OCI-LY3 (cell line): ENCODE measurements at regions not wholly inside any gene's neighbourhood (a gene's known extent, or its start where the extent isn't known, plus 50 kb on each side); places are given as distances from the start of the nearest gene placed in this dataset.

Source experiments
- CTCF ChIP-seq: fragments of 200-600, 300-600 bp; sonication (generic); IDR thresholded peaks from 2 replicates; pipeline ENCODE4 v1.5.1; 2014; ENCODE audit warnings: antibody characterized with exemption, low read length, low read depth
- EZH2phosphoT487 ChIP-seq: fragments of 200-600 bp; shearing (Covaris generic); IDR thresholded peaks from 2 replicates; pipeline ENCODE4 v1.6.1; 2018; ENCODE audit warnings: antibody characterized with exemption, mixed run types, low read depth

GRCh38 chr9:21590058-21590996, 108.2 kb upstream of the IFNE start:
- TF ChIP-seq CTCF = no peak
- TF ChIP-seq EZH2phosphoT487 = no peak
